Ishikawa (cell line): ENCODE measurements at regions not wholly inside any gene's neighbourhood (a gene's known extent, or its start where the extent isn't known, plus 50 kb on each side); places are given as distances from the start of the nearest gene placed in this dataset.

Experiments used
- CEBPB ChIP-seq: IDR thresholded peaks from 2 replicates; pipeline ENCODE4 v1.6.1; 2012
- CREB1 ChIP-seq: IDR thresholded peaks from 2 replicates; pipeline ENCODE4 v1.6.1; 2012; ENCODE audit warnings: low read depth
- EGR1 ChIP-seq: IDR thresholded peaks from 2 replicates; pipeline ENCODE4 v1.6.1; 2012
- EP300 ChIP-seq: IDR thresholded peaks from 2 replicates; pipeline ENCODE4 v1.6.1; 2012; ENCODE audit warnings: borderline replicate concordance
- FOXM1 ChIP-seq: IDR thresholded peaks from 2 replicates; pipeline ENCODE4 v1.6.1; 2012; ENCODE audit warnings: low read depth, borderline replicate concordance
- MAX ChIP-seq: IDR thresholded peaks from 2 replicates; pipeline ENCODE4 v1.6.1; 2012
- NFIC ChIP-seq: IDR thresholded peaks from 2 replicates; pipeline ENCODE4 v1.6.1; 2012
- RAD21 ChIP-seq: IDR thresholded peaks from 2 replicates; pipeline ENCODE4 v1.6.1; 2012; ENCODE audit warnings: low read depth
- TAF1 ChIP-seq: IDR thresholded peaks from 2 replicates; pipeline ENCODE4 v1.6.1; 2012; ENCODE audit warnings: low read depth, mild to moderate bottlenecking
- TCF12 ChIP-seq: IDR thresholded peaks from 2 replicates; pipeline ENCODE4 v1.6.1; 2012; ENCODE audit warnings: low read depth
- TEAD4 ChIP-seq: IDR thresholded peaks from 2 replicates; pipeline ENCODE4 v1.6.1; 2012
- USF1 ChIP-seq: IDR thresholded peaks from 2 replicates; pipeline ENCODE4 v1.6.1; 2012
- YY1 ChIP-seq: IDR thresholded peaks from 2 replicates; pipeline ENCODE4 v1.6.1; 2012; ENCODE audit warnings: low read depth
- ZBTB7A ChIP-seq: IDR thresholded peaks from 2 replicates; pipeline ENCODE4 v1.6.1; 2012; ENCODE audit warnings: low read depth
- TF ChIP-seq, protein P1 (sequence below): IDR thresholded peaks from 2 replicates; pipeline ENCODE4 v1.6.1; 2012; ENCODE audit warnings: low read depth, mild to moderate bottlenecking

GRCh38 chr9:79788662-79789061 lies 216.9 kb downstream of the TLE4 start:
- TF ChIP-seq MAX (no peak), YY1 (no peak), CEBPB (no peak), EGR1 (no peak), NFIC (no peak), ZBTB7A (no peak), CREB1 (no peak), USF1 (no peak), FOXM1 (no peak)
- TF ChIP-seq, protein P1, sequence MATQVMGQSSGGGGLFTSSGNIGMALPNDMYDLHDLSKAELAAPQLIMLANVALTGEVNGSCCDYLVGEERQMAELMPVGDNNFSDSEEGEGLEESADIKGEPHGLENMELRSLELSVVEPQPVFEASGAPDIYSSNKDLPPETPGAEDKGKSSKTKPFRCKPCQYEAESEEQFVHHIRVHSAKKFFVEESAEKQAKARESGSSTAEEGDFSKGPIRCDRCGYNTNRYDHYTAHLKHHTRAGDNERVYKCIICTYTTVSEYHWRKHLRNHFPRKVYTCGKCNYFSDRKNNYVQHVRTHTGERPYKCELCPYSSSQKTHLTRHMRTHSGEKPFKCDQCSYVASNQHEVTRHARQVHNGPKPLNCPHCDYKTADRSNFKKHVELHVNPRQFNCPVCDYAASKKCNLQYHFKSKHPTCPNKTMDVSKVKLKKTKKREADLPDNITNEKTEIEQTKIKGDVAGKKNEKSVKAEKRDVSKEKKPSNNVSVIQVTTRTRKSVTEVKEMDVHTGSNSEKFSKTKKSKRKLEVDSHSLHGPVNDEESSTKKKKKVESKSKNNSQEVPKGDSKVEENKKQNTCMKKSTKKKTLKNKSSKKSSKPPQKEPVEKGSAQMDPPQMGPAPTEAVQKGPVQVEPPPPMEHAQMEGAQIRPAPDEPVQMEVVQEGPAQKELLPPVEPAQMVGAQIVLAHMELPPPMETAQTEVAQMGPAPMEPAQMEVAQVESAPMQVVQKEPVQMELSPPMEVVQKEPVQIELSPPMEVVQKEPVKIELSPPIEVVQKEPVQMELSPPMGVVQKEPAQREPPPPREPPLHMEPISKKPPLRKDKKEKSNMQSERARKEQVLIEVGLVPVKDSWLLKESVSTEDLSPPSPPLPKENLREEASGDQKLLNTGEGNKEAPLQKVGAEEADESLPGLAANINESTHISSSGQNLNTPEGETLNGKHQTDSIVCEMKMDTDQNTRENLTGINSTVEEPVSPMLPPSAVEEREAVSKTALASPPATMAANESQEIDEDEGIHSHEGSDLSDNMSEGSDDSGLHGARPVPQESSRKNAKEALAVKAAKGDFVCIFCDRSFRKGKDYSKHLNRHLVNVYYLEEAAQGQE, result no peak

- TF ChIP-seq TEAD4 (no peak), EP300 (no peak), EGR1 (no peak), FOXM1 (no peak), TAF1 (no peak), USF1 (no peak), ZBTB7A (no peak), MAX (no peak), YY1 (no peak), NFIC (no peak), CREB1 (no peak), RAD21 (no peak), CEBPB (no peak), TCF12 (no peak)
- TF ChIP-seq, protein P1, result no peak
These were observed 209.5 kb downstream of the TLE4 start for GRCh38 chr9:79781263-79781662.

DNA sequence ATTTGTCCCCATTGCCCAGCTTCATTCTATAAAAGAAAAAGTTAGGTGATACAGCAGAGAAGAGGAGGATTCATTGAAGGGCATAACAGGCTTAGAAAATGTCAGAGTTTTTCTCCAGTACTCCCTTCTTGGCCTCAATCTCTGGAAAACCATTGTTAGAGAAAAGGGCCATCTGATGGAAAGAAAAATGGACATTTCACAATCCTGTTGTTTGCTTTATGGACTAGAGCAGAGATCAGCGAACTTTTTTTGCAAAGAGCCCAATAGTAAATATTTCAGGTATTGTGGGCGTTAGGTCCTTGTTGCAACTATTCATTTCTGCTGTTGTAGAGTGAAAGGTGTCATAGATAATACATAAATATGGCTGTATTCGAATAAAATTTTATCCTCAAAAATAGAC lies 208.8 kb downstream of the TLE4 start:
- TF ChIP-seq, protein P1, result no peak
- no peak for TF ChIP-seq YY1
- TF ChIP-seq TCF12, result no peak
- no peak for TF ChIP-seq EP300
- no peak for TF ChIP-seq FOXM1
- TF ChIP-seq TEAD4, result no peak
- no peak for TF ChIP-seq USF1
- TF ChIP-seq ZBTB7A, result no peak
- no peak for TF ChIP-seq MAX
- no peak for TF ChIP-seq CEBPB
- TF ChIP-seq RAD21, result no peak
- no peak for TF ChIP-seq TAF1
- no peak for TF ChIP-seq NFIC
- no peak for TF ChIP-seq EGR1
- TF ChIP-seq CREB1, result no peak

- TF ChIP-seq CREB1 (no peak), RAD21 (no peak), TCF12 (no peak), TAF1 (no peak), FOXM1 (no peak), YY1 (no peak), NFIC (no peak), EGR1 (no peak), CEBPB (no peak), MAX (no peak), USF1 (no peak), ZBTB7A (no peak), TEAD4 (no peak), EP300 (no peak)
- TF ChIP-seq, protein P1, result no peak
These were observed 208.1 kb downstream of the TLE4 start for GRCh38 chr9:79779901-79780300.
